ENCODE measurements at regions not wholly inside any gene's neighbourhood (a gene's known extent, or its start where the extent isn't known, plus 50 kb on each side); places are given as distances from the start of the nearest gene placed in this dataset.

GRCh38 chr2:215638687-215639086 is 202.8 kb upstream of the FN1 start (continued):
- no peak for TF ChIP-seq ATF6 (CRISPR knock-in tag; IDR thresholded peaks at IDR 0.05)
- no peak for TF ChIP-seq MED1 (CRISPR knock-in tag; IDR thresholded peaks at IDR 0.05; ENCODE audit: borderline replicate concordance)
- TF ChIP-seq RBFOX2 (IDR thresholded peaks at IDR 0.05; ENCODE audit: low read depth, low read length), result no peak
- TF ChIP-seq ZNF449 (CRISPR knock-in tag; IDR thresholded peaks at IDR 0.05), result no peak
- TF ChIP-seq HBP1 (CRISPR knock-in tag; IDR thresholded peaks at IDR 0.05), result no peak
- TF ChIP-seq CHCHD3 (CRISPR knock-in tag; IDR thresholded peaks at IDR 0.05), result no peak
- peak in 1 of 2 experiments; percentile 41; a peak in 1 of 3 replicates for TF ChIP-seq CBX3 (IDR thresholded peaks at IDR 0.05; ENCODE audit: borderline replicate concordance in 1 of 2, low read length in 2 of 2)
- TF ChIP-seq OTX1 (CRISPR knock-in tag; IDR thresholded peaks at IDR 0.05), result no peak
- no peak for TF ChIP-seq RERE (CRISPR knock-in tag; IDR thresholded peaks at IDR 0.05; ENCODE audit: borderline replicate concordance)
- TF ChIP-seq ZFP1 (CRISPR knock-in tag; IDR thresholded peaks at IDR 0.05), result peak; percentile 65; the same call in 1 of the 2 replicates
- TF ChIP-seq TRIM28 (IDR thresholded peaks at IDR 0.05), result peak; percentile 90
- TF ChIP-seq ETV5 (CRISPR knock-in tag; IDR thresholded peaks at IDR 0.05; ENCODE audit: low read depth), result no peak
- TF ChIP-seq CSDE1 (IDR thresholded peaks at IDR 0.05), result no peak
- TF ChIP-seq ARID3B (CRISPR knock-in tag; IDR thresholded peaks at IDR 0.05; ENCODE audit: borderline replicate concordance), result no peak
- no peak for TF ChIP-seq MAFF (IDR thresholded peaks at IDR 0.05; ENCODE audit: low read length)
- TF ChIP-seq NCOA4 (IDR thresholded peaks at IDR 0.05; ENCODE audit: partially characterized antibody), result no peak
- no peak for TF ChIP-seq FOXM1 (IDR thresholded peaks at IDR 0.05; ENCODE audit: low read depth)
- no peak for TF ChIP-seq FOXM1 (CRISPR knock-in tag; IDR thresholded peaks at IDR 0.05; ENCODE audit: low read depth)
- no peak for TF ChIP-seq ZC3H8 (IDR thresholded peaks at IDR 0.05)
